ENCODE measurements at regions not wholly inside any gene's neighbourhood (a gene's known extent, or its start where the extent isn't known, plus 50 kb on each side); places are given as distances from the start of the nearest gene placed in this dataset.
"Not testable (repeated sequence)": the region's sequence is repeated elsewhere in the genome, so short reads cannot be mapped to it uniquely, and the experiment has no call there.

GRCh38 chrX:65127842-65128241 lies 151.6 kb upstream of the ZC4H2 start:
- Mint-ChIP-seq H3K4me1 (peaks cover 15% of the 10 kb centered on the region), H3K36me3 (ENCODE audit: low read depth) (peaks cover 28% of the 10 kb centered on the region), H3K27ac (no peak overlapping the region), H3K9me3 (peaks cover 36% of the 10 kb centered on the region), H3K4me3 (no peak overlapping the region), H3K27me3 (no peaks in the 10 kb centered on the region)
- ChIA-PET CTCF (no interaction called here), POLR2A (no interaction called here)
- DNase-seq = peak; percentile 15

GRCh38 chrX:65098851-65099250 lies 122.6 kb upstream of the ZC4H2 start:
- no peaks in the 10 kb centered on the region for H3K27me3 Mint-ChIP-seq
- peaks cover 28% of the 10 kb centered on the region for H3K9me3 Mint-ChIP-seq
- no peak overlapping the region for H3K4me3 Mint-ChIP-seq
- no peak overlapping the region for H3K27ac Mint-ChIP-seq
- peaks cover 3% of the 10 kb centered on the region for H3K36me3 Mint-ChIP-seq (ENCODE audit: low read depth)
- ChIA-PET POLR2A (no interaction called here), CTCF (no interaction called here)
- no peaks in the 10 kb centered on the region for H3K4me1 Mint-ChIP-seq
- no peak for DNase-seq

GRCh38 chrX:65093658-65094057 lies 117.4 kb upstream of the ZC4H2 start:
- Mint-ChIP-seq H3K27me3 (no peaks in the 10 kb centered on the region), H3K4me1 (no peaks in the 10 kb centered on the region), H3K9me3 (peaks cover 11% of the 10 kb centered on the region), H3K27ac (no peak overlapping the region), H3K4me3 (no peak overlapping the region), H3K36me3 (ENCODE audit: low read depth) (peaks cover 23% of the 10 kb centered on the region)
- DNase-seq = no peak
- POLR2A ChIA-PET = no interaction called here
- CTCF ChIA-PET = interaction anchor here (1.3 kb wide), 1 partner anchor 26 kb away, joined by 3 read pairs; no protein-coding TSS in a partner anchor

GRCh38 chrX:65073233-65073632 lies 97.0 kb upstream of the ZC4H2 start:
- no peak for DNase-seq
- peaks cover 51% of the 10 kb centered on the region for H3K36me3 Mint-ChIP-seq (ENCODE audit: low read depth)
- CTCF ChIA-PET = no interaction called here
- no peak overlapping the region for H3K27ac Mint-ChIP-seq
- H3K4me1 Mint-ChIP-seq = no peaks in the 10 kb centered on the region
- POLR2A ChIA-PET = no interaction called here
- H3K27me3 Mint-ChIP-seq = no peaks in the 10 kb centered on the region
- H3K4me3 Mint-ChIP-seq = no peak overlapping the region
- peaks cover 26% of the 10 kb centered on the region for H3K9me3 Mint-ChIP-seq

GRCh38 chrX:65072590-65072989 lies 96.3 kb upstream of the ZC4H2 start:
- ChIA-PET CTCF (no interaction called here), POLR2A (no interaction called here)
- no peaks in the 10 kb centered on the region for H3K27me3 Mint-ChIP-seq
- no peak for DNase-seq
- no peak overlapping the region for H3K27ac Mint-ChIP-seq
- peaks cover 21% of the 10 kb centered on the region for H3K9me3 Mint-ChIP-seq
- H3K4me3 Mint-ChIP-seq = no peak overlapping the region
- no peaks in the 10 kb centered on the region for H3K4me1 Mint-ChIP-seq
- peaks cover 50% of the 10 kb centered on the region for H3K36me3 Mint-ChIP-seq (ENCODE audit: low read depth)

- H3K27me3 Mint-ChIP-seq, CTCF ChIA-PET, H3K9me3 Mint-ChIP-seq, H3K4me1 Mint-ChIP-seq, H3K4me3 Mint-ChIP-seq, POLR2A ChIA-PET, H3K27ac Mint-ChIP-seq, DNase-seq: not testable (repeated sequence)
- H3K36me3 Mint-ChIP-seq (ENCODE audit: low read depth) = peaks cover 35% of the 10 kb centered on the region
Observed at GRCh38 chrX:65058626-65059025, 82.4 kb upstream of the ZC4H2 start.

- POLR2A ChIA-PET = no interaction called here
- H3K9me3 Mint-ChIP-seq = peaks cover 3% of the 10 kb centered on the region
- H3K4me1 Mint-ChIP-seq = peaks cover 1% of the 10 kb centered on the region
- H3K36me3 Mint-ChIP-seq (ENCODE audit: low read depth) = peaks cover 7% of the 10 kb centered on the region
- DNase-seq = no peak
- H3K27me3 Mint-ChIP-seq = no peaks in the 10 kb centered on the region
- no peak overlapping the region for H3K27ac Mint-ChIP-seq
- H3K4me3 Mint-ChIP-seq = no peak overlapping the region
- CTCF ChIA-PET = no interaction called here
Observed at GRCh38 chrX:65045001-65045400, 68.8 kb upstream of the ZC4H2 start.

- Mint-ChIP-seq H3K36me3 (ENCODE audit: low read depth) (no peaks in the 10 kb centered on the region), H3K27ac (peak overlapping the region; percentile 92), H3K4me3 (peak overlapping the region; percentile 86), H3K9me3 (no peaks in the 10 kb centered on the region), H3K4me1 (peaks cover 15% of the 10 kb centered on the region), H3K27me3 (no peaks in the 10 kb centered on the region)
- POLR2A ChIA-PET = no interaction called here
- no peak for DNase-seq
- CTCF ChIA-PET = interaction anchor here (1.4 to 1.5 kb wide), 3 partner anchors 28 to 79 kb away, joined by 3 to 4 read pairs (median 3); no protein-coding TSS in a partner anchor
Observed at GRCh38 chrX:65035446-65035770, 59.2 kb upstream of the ZC4H2 start.

GRCh38 chrX:65034668-65035445 lies 58.6 kb upstream of the ZC4H2 start, which contains the start of gene ZC3H12B:
ZC3H12B (plus strand) TSS chrX:65034826.
- CTCF ChIA-PET = interaction anchor here (1.4 to 1.5 kb wide), 3 partner anchors 29 to 80 kb away, joined by 3 to 4 read pairs (median 3); no protein-coding TSS in a partner anchor
- H3K4me1 Mint-ChIP-seq = peaks cover 15% of the 10 kb centered on the region
- H3K9me3 Mint-ChIP-seq = no peaks in the 10 kb centered on the region
- H3K27ac Mint-ChIP-seq = peak within 1 kb of the TSS; percentile 92
- H3K27me3 Mint-ChIP-seq = no peaks in the 10 kb centered on the region
- no peaks in the 10 kb centered on the region for H3K36me3 Mint-ChIP-seq (ENCODE audit: low read depth)
- peak within 1 kb of the TSS; percentile 87 for H3K4me3 Mint-ChIP-seq
- POLR2A ChIA-PET = no interaction called here
- DNase-seq = peak; percentile 81

- H3K27ac Mint-ChIP-seq = peak overlapping the region; percentile 92
- DNase-seq = no peak
- no peaks in the 10 kb centered on the region for H3K9me3 Mint-ChIP-seq
- H3K4me3 Mint-ChIP-seq = peak overlapping the region; percentile 87
- peaks cover 15% of the 10 kb centered on the region for H3K4me1 Mint-ChIP-seq
- no peaks in the 10 kb centered on the region for H3K36me3 Mint-ChIP-seq (ENCODE audit: low read depth)
- POLR2A ChIA-PET = no interaction called here
- CTCF ChIA-PET = interaction anchor here (0.6 to 1.5 kb wide), 5 partner anchors 30 to 913 kb away, joined by 3 to 4 read pairs (median 3); no protein-coding TSS in a partner anchor
- no peaks in the 10 kb centered on the region for H3K27me3 Mint-ChIP-seq
Observed at GRCh38 chrX:65034292-65034667, 58.0 kb upstream of the ZC4H2 start.

All from activated CD4-positive, alpha-beta T cell treated with anti-CD3 and anti-CD28 coated beads, Interleukin-2, amount 10 ng/mL, durations not matched to agents 7 days and 5 days (primary cell).